Mucosa of rectum (tissue), 2 donors: ENCODE measurements at regions not wholly inside any gene's neighbourhood (a gene's known extent, or its start where the extent isn't known, plus 50 kb on each side); places are given as distances from the start of the nearest gene placed in this dataset.
"Not testable (repeated sequence)": the region's sequence is repeated elsewhere in the genome, so short reads cannot be mapped to it uniquely, and the experiment has no call there.

Source experiments
- H3K27ac ChIP-seq, 2 donors: one replicate each; pipeline ENCODE4 v1.7.0; 2013; ENCODE audit warnings: inconsistent platforms in 2 of 2, low read depth in 2 of 2, low read length in 2 of 2
- H3K27me3 ChIP-seq, 2 donors: one replicate each; pipeline ENCODE4 v1.7.0; 2013; ENCODE audit warnings: low read length in 2 of 2; ENCODE audit not compliant: control insufficient read depth in 2 of 2, insufficient read depth in 2 of 2
- H3K36me3 ChIP-seq, 2 donors: one replicate each; pipeline ENCODE4 v1.7.0; 2013; ENCODE audit warnings: low read length in 2 of 2; ENCODE audit not compliant: control insufficient read depth in 2 of 2, insufficient read depth in 2 of 2
- H3K4me1 ChIP-seq, 2 donors: one replicate each; pipeline ENCODE4 v1.7.0; 2013; ENCODE audit warnings: low read length in 2 of 2, mild to moderate bottlenecking in 1 of 2; ENCODE audit not compliant: control insufficient read depth in 2 of 2, insufficient read depth in 2 of 2
- H3K4me3 ChIP-seq, 2 donors: one replicate each; pipeline ENCODE4 v1.7.0; 2013; ENCODE audit warnings: low read length in 2 of 2
- H3K9ac ChIP-seq, 2 donors: one replicate each; pipeline ENCODE4 v1.7.0; 2013; ENCODE audit warnings: low read length in 2 of 2, low read depth in 1 of 2, mild to moderate bottlenecking in 1 of 2
- H3K9me3 ChIP-seq, 2 donors: one replicate each; pipeline ENCODE4 v1.7.0; 2013; ENCODE audit warnings: low read length in 2 of 2; ENCODE audit not compliant: control insufficient read depth in 2 of 2
- donor health status: healthy.
- donor health status: Normal muscosa, but diverticular disease.

- Histone ChIP-seq H3K9ac (no peak overlapping the region), H3K27ac (no peak overlapping the region), H3K36me3 (no peaks in the 10 kb centered on the region), H3K9me3 (no peaks in the 10 kb centered on the region), H3K4me1 (no peaks in the 10 kb centered on the region), H3K27me3 (no peaks in the 10 kb centered on the region), H3K4me3 (no peak overlapping the region)
Observed at GRCh38 chr3:163730684-163731083, 1347.6 kb downstream of the SI start.

GRCh38 chr3:163726125-163726524 is 1352.2 kb downstream of the SI start:
- H3K9me3 ChIP-seq: peaks cover 0 to 4% of the 10 kb centered on the region in 2 donors
- no peak overlapping the region for H3K27ac ChIP-seq
- no peaks in the 10 kb centered on the region for H3K27me3 ChIP-seq
- H3K4me3 ChIP-seq: no peak overlapping the region
- no peaks in the 10 kb centered on the region for H3K4me1 ChIP-seq
- no peaks in the 10 kb centered on the region for H3K36me3 ChIP-seq
- H3K9ac ChIP-seq: no peak overlapping the region

- no peaks in the 10 kb centered on the region for H3K36me3 ChIP-seq
- no peaks in the 10 kb centered on the region for H3K4me1 ChIP-seq
- peaks cover 0 to 4% of the 10 kb centered on the region in 2 donors for H3K9me3 ChIP-seq
- no peaks in the 10 kb centered on the region for H3K27me3 ChIP-seq
- no peak overlapping the region for H3K4me3 ChIP-seq
- no peak overlapping the region for H3K27ac ChIP-seq
- H3K9ac ChIP-seq: no peak overlapping the region
Observed at GRCh38 chr3:163722405-163722804, 1355.9 kb downstream of the SI start.

GRCh38 chr3:163721596-163721995 is 1356.7 kb downstream of the SI start:
- H3K9me3 ChIP-seq: peaks cover 2 to 5% of the 10 kb centered on the region in 2 donors
- no peaks in the 10 kb centered on the region for H3K27me3 ChIP-seq
- H3K9ac ChIP-seq: no peak overlapping the region
- H3K4me3 ChIP-seq: no peak overlapping the region
- no peak overlapping the region for H3K27ac ChIP-seq
- H3K4me1 ChIP-seq: no peaks in the 10 kb centered on the region
- no peaks in the 10 kb centered on the region for H3K36me3 ChIP-seq

GRCh38 chr3:163717377-163717776 is 1360.9 kb downstream of the SI start:
- Histone ChIP-seq H3K27ac (no peak overlapping the region), H3K27me3 (no peaks in the 10 kb centered on the region), H3K36me3 (no peaks in the 10 kb centered on the region), H3K4me3 (no peak overlapping the region), H3K4me1 (no peaks in the 10 kb centered on the region), H3K9me3 (peaks cover 4% of the 10 kb centered on the region in 2 donors), H3K9ac (no peak overlapping the region)

GRCh38 chr3:163708428-163708827 is 1369.9 kb downstream of the SI start:
- Histone ChIP-seq H3K9ac (no peak overlapping the region), H3K27ac (no peak overlapping the region), H3K36me3 (no peaks in the 10 kb centered on the region)

GRCh38 chr3:163707659-163708058 is 1370.6 kb downstream of the SI start:
- H3K27ac ChIP-seq: no peak overlapping the region
- H3K4me1 ChIP-seq: no peaks in the 10 kb centered on the region
- H3K4me3 ChIP-seq: no peak overlapping the region
- H3K9ac ChIP-seq: no peak overlapping the region
- no peaks in the 10 kb centered on the region for H3K36me3 ChIP-seq
- H3K9me3 ChIP-seq: no peaks in the 10 kb centered on the region
- H3K27me3 ChIP-seq: no peaks in the 10 kb centered on the region

More at GRCh38 chr3:163708428-163708827, 1369.9 kb downstream of the SI start:
- no peaks in the 10 kb centered on the region for H3K9me3 ChIP-seq
- H3K4me3 ChIP-seq: no peak overlapping the region
- H3K4me1 ChIP-seq: no peaks in the 10 kb centered on the region
- no peaks in the 10 kb centered on the region for H3K27me3 ChIP-seq

- H3K27ac ChIP-seq, H3K4me1 ChIP-seq, H3K9ac ChIP-seq, H3K36me3 ChIP-seq, H3K27me3 ChIP-seq, H3K9me3 ChIP-seq, H3K4me3 ChIP-seq: not testable (repeated sequence)
Observed at GRCh38 chr3:163698221-163698620, 1380.1 kb downstream of the SI start.

GRCh38 chr3:163692494-163692893 is 1385.8 kb downstream of the SI start:
- no peak overlapping the region for H3K27ac ChIP-seq
- no peaks in the 10 kb centered on the region for H3K36me3 ChIP-seq
- H3K4me1 ChIP-seq: no peaks in the 10 kb centered on the region
- H3K9ac ChIP-seq: no peak overlapping the region
- H3K4me3 ChIP-seq: no peak overlapping the region
- no peaks in the 10 kb centered on the region for H3K27me3 ChIP-seq
- peaks cover 3 to 4% of the 10 kb centered on the region in 2 donors for H3K9me3 ChIP-seq

GRCh38 chr3:163684651-163685050 is 1393.6 kb downstream of the SI start:
- Histone ChIP-seq H3K4me3 (no peak overlapping the region), H3K9ac (no peak overlapping the region), H3K27ac (no peak overlapping the region), H3K9me3 (peaks cover 3 to 4% of the 10 kb centered on the region in 2 donors), H3K4me1 (no peaks in the 10 kb centered on the region), H3K27me3 (no peaks in the 10 kb centered on the region), H3K36me3 (no peaks in the 10 kb centered on the region)

- Histone ChIP-seq H3K4me1 (no peaks in the 10 kb centered on the region), H3K9ac (no peak overlapping the region), H3K27ac (no peak overlapping the region), H3K4me3 (no peak overlapping the region), H3K27me3 (no peaks in the 10 kb centered on the region), H3K9me3 (no peaks in the 10 kb centered on the region), H3K36me3 (no peaks in the 10 kb centered on the region)
Observed at GRCh38 chr3:163672954-163673353, 1405.3 kb downstream of the SI start.
